ENCODE measurements at regions not wholly inside any gene's neighbourhood (a gene's known extent, or its start where the extent isn't known, plus 50 kb on each side); places are given as distances from the start of the nearest gene placed in this dataset.
"Not testable (repeated sequence)": the region's sequence is repeated elsewhere in the genome, so short reads cannot be mapped to it uniquely, and the experiment has no call there.

DNA sequence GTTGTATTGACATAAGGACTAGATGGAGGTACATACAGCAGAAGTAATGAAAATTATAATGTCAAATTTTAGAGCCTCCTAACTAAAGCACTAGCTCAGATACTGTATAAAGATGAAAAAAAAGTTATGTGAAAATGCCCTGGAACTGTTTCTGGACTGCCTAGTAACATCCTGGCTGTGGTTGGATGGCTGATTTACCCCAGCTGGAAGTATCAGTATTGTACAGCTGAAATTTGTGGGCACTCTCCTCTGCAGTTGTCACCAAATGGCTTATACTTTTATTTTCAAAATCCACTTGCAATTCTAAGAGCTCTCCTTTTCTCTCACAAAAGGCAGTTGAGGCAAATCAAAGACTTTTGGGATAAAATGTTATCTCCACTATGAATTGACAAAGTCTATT lies 239.2 kb downstream of the RPIA start:
- DNase-seq = no peak

- DNase-seq = no peak
Observed at GRCh38 chr2:88932686-88933085, 241.2 kb downstream of the RPIA start.

DNA sequence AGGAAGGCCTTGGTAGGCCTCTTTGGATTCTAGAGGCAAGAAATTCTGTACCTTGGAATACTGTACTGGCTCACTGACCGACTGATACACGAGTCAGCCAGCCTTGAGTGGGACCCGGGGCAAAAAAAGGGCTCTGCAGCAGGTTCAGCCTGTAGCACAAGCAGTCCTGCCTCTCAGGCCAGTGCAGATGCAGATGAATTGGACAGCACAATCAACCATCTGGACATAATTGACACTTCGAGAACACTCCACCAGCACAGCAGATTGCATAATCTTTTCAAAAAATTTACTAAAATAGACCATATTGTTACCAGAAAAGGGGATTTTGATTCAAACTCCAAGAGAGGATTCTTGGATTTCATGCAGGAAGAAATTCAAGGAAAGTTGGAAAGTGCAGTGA lies 241.6 kb downstream of the RPIA start:
- no peak for DNase-seq

DNA sequence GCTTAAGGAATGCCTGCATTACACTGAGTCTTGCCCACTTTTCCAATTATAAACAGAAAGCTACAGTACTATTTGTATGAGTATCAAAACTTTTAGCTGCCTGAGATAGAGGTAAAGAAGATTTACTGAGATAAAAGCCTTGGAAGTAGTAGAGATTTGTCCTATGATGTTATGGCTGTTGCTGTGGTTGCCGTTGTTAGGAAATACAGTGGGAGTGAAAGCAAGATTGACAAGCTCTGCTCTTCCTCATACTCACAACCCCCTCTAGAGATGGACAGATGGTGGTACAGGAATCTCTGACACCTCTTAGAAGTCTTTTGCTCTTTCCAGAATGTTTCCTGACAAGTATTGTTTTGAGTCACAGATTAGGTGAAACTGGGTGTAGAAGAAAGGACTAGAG lies 242.5 kb downstream of the RPIA start:
- no peak for DNase-seq

GRCh38 chr2:88941178-88941577 lies 249.7 kb downstream of the RPIA start:
- not testable (repeated sequence) for DNase-seq

GRCh38 chr2:88942798-88943197 lies 251.3 kb downstream of the RPIA start:
- no peak for DNase-seq

DNA sequence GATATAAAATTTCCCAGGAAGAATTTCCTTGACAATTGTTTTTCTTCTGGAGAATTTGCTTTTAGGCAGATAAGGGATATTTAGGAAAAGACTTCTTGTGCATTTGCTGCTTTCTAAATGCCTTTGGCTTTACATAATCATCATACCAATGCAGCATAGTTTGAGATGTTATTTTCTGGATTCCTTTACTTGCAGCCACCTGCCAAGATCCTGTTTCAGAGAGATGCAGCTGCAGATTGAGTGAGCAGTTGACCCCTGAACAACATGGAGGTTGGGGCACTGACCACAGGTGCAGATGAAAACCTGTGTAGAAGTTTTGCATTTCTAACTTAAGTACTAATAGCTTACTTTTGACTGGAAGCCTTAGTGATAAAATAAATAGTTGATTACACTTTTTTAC lies 257.9 kb downstream of the RPIA start:
- no peak for DNase-seq

DNA sequence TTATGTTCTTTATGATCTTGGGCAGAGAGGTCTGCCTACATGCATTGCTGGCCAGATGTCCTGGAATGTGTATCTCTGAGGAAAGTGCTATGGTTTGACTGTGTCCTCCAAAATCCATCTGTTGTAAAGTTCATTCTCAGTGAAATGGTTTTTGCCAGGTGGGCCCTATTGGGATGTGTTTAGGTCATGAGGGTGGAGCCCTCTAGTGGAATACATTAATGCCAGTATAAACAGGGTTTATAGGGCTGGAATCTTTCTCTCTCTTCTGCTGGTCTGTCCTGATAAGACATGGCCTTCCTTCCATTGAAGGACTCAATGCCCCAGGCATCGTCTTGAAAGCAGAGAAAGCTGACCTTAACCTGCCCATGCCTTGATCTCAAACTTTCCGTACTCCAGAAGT lies 258.5 kb downstream of the RPIA start:
- DNase-seq = no peak

- DNase-seq = no peak
Observed at GRCh38 chr2:88955607-88956006, 264.1 kb downstream of the RPIA start.

DNA sequence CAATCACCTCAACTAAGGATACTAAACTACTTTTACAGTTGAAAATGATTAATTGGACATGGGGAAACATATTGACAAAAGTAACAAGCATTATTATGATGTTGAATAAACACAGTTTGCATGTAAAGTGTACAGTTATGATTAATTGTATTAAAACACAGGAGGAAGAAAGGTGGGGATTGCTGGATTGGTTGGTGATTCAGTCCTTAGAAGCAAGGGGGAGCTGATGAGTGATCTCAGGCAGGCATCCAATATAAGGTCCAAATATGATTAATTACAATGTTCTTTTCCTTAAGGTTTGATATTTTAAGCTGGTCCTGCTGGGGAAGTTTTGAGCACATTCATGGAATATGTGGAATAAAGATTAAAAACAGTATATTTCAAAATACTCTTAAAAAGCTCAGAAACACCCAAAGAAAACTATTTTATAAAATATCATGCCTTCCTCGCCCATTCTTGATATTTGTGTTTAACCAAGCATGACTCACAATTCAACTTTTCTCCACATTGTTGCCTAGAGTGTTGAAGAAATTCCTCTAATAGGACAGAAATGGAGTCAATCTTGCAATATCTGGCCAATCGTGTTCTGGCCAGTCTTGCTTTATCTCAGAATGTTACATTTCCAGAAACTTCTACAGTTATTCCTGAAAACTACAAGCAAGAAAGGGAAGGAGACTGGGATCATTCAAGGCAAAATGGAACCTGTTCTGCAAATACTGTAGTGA lies 268.2 kb downstream of the RPIA start:
- no peak for DNase-seq

DNA sequence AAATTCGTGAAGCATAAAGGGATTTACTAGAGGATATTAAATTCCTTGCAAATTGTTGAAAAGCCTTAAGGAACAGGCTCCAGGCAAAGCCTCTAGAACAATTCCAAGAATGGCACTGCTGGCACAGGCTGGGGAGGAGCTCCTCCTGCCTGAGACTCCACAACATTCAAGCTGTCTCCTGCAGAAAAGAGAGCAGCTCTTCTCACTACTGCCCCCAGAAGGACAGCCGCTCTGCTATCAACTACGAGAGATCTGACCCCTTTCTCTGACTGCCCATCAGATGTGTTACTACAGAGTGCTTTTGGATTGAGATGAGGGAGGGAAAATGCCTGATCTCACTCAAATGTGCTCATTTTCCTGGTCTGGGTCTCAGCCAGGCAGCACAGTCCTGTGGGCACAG lies 269.9 kb downstream of the RPIA start:
- DNase-seq = not testable (repeated sequence)

GRCh38 chr2:88967844-88968243 lies 276.4 kb downstream of the RPIA start:
- DNase-seq = no peak

DNA sequence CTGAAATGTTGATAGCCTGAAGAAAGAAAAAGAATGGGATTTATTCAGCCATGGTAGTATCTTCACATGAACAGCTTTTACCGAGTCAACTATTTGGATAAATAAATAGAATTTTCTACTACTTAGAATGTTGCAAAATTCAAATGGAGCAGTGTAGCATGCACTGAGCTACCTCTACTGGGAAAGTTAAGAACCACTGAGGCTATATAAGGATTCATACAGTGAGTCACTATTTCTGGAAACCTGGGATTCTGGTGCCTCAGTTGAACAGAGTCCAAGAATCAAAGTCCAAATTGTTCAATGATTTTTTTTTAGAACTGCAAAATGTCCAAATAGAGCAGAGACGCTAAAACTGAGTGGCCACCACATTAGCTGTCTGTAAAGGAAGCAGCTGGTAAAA lies 286.5 kb downstream of the RPIA start:
- not testable (repeated sequence) for DNase-seq

- not testable (repeated sequence) for DNase-seq
Observed at GRCh38 chr2:88978446-88978845, 287.0 kb downstream of the RPIA start.

- not testable (repeated sequence) for DNase-seq
Observed at GRCh38 chr2:88984079-88984478, 292.6 kb downstream of the RPIA start.

DNA sequence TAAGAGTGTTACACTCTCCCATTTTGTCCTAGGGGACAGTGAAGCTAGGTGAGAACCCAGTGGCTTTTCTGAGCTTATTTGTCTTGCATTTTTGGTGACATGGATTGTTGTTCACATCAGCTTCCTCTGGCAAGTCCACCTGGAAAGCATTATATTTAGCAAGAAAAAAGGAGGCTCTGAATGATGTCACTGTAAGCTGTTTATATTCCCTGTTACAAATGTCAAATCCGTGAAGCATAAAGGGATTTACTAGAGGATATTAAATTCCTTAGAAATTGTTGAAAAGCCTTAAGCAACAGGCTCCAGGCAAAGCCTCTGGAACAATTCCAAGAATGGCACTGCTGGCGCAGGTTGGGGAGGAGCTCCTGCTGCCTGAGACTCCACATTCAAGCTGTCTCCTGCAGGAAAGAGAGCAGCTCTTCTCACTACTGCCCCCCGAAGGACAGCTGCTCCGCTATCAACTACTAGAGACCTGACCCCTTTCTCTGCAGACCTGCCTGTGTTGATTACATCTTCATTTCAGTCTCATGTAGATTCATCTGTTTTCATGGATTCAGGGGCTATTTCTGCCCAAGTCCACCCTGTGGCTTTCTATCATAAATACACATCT lies 295.4 kb downstream of the RPIA start:
- not testable (repeated sequence) for DNase-seq

DNA sequence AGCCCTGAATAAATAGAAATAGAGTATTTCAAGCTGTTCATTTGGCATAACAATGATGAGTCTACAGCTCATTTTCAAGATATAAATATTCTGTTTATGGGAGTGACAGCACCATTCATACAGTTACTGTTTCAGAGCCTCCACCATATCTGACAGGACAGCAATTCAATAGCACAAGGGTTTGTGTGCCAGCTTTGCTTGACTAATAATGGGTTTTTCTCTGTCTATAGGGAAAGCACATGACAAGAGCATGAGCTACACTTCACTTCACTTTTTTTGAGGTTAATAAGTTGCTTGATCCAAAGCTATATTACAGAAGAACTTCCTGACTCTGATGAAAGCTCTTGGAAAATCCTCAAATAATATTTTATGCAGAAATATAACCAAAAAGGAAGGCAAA lies 297.1 kb downstream of the RPIA start:
- not testable (repeated sequence) for DNase-seq

DNA sequence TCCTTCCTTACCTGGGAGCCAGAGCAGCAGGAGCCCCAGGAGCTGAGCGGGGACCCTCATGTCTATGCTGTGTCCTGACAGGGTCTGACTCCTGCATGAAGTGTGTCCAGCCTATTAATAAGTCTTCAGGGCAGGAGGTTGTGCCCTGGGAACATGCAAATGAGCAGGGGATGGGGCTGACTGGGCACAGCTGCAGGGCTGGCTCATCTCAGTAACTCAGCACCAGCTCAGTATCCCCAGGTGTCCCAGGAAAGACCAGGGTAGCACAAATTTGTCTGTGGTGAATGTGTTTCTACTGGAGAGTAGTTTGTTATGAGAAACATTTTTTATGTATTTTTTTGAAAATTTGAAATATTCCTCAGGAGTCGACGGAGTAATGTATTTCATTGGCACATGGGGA lies 301.3 kb downstream of the RPIA start:
- not testable (repeated sequence) for DNase-seq

- DNase-seq = not testable (repeated sequence)
Observed at GRCh38 chr2:88994856-88995255, 303.4 kb downstream of the RPIA start.

- DNase-seq = not testable (repeated sequence)
Observed at GRCh38 chr2:88996588-88996987, 305.1 kb downstream of the RPIA start.

DNA sequence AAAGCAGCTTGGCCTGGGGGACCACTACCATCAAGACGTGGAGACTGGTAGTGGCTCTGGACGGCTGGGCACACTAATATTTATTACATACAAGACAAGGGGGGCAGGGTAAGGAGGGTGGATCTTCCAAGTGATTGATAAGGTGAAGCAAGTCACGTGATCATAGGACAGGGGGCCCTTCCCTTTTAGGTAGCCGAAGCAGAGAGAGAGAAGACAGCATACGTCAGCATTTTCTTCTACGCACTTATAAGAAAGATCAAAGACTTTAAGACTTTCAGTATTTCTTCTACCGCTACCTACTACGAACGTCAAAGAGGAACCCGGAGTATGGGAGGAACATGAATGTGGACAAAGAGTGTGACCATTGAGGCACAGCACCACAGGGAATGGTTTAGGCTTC lies 307.9 kb downstream of the RPIA start:
- no peak for DNase-seq

GRCh38 chr2:89000235-89000634 lies 308.8 kb downstream of the RPIA start:
- DNase-seq = no peak

DNA sequence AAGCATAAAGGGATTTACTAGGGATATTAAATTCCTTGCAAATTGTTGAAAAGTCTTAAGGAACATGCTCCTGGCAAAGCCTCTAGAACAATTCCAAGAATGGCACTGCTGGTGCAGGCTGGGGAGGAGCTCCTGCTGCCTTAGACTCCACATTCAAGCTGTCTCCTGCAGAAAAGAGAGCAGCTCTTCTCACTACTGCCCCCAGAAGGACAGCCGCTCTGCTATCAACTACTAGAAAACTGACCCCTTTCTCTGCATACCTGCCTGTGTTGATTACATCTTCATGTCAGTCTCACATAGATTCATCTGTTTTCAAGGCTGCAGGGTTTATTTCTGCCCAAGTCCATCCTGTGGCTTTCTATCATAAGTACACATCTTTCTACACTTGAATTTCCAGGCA lies 312.8 kb downstream of the RPIA start:
- not testable (repeated sequence) for DNase-seq

GRCh38 chr2:89020566-89020965 lies 329.1 kb downstream of the RPIA start:
- DNase-seq = not testable (repeated sequence)

DNA sequence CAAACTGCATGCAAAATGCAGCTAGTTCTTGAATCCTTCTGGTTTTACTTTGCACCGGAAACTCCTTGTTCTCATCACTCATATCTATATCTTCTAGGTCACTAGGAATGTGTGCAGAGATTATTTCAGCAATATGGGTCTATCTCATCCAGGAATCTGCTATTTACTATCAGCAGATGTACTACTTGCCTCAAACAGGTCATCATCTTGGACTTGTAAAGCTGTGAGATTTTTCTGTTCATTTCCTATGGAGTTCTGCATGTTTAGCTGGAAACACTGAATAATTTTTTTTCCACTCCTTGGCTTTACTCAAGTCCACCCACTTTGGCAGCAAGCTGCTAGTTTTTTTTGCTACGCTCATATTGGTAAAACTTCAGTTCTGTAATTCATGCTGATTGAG lies 334.8 kb downstream of the RPIA start:
- DNase-seq = not testable (repeated sequence)
